ENCODE measurements at regions not wholly inside any gene's neighbourhood (a gene's known extent, or its start where the extent isn't known, plus 50 kb on each side); places are given as distances from the start of the nearest gene placed in this dataset.

DNA sequence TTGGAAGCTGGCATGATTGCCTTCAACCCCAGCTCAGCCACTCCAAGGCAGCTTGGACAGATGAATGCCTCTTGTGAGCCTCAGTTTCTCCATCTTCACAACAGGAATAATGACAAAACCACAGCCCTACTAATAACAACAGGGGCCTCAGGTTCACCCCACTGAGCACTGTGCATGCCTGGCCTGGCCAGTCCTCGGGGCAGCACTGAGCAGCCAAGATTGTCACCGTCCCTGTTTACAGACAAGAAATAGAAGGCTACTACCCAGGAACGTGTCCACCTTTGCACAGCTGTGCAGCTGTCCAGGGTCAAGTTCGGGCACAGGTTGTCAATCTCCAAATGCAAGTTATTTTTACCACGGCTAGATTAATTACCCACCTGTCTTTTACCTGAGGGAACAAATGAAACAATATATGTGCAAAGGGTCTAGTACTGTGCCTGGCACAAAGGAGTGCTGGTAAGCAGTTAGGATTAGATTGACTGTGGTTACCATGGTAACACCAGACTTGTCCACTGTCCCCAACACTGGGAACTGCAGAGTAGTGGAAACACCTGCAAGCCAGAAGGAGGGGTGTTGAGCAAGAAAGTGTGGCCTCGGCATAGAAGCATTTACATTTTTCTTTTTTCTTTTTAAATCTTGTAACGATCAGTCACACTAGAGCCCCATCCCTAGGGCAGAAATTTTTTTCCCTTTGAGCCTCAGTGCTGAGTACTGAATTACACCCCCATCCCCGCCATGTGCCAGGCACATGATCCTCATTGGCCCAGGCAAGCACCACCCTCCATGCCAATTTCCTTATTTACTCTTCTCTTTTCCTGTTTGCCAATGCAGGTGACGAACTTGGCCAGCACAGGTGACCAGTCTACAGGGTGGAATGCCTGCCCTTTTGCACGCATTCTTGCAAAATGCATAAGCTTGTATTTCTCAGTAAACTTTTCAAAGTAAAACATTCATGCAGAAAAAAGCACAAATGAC lies 66.3 kb upstream of the SLC6A6 start:
- DNase-seq (ENCODE audit: low spot score), result no peak

DNA sequence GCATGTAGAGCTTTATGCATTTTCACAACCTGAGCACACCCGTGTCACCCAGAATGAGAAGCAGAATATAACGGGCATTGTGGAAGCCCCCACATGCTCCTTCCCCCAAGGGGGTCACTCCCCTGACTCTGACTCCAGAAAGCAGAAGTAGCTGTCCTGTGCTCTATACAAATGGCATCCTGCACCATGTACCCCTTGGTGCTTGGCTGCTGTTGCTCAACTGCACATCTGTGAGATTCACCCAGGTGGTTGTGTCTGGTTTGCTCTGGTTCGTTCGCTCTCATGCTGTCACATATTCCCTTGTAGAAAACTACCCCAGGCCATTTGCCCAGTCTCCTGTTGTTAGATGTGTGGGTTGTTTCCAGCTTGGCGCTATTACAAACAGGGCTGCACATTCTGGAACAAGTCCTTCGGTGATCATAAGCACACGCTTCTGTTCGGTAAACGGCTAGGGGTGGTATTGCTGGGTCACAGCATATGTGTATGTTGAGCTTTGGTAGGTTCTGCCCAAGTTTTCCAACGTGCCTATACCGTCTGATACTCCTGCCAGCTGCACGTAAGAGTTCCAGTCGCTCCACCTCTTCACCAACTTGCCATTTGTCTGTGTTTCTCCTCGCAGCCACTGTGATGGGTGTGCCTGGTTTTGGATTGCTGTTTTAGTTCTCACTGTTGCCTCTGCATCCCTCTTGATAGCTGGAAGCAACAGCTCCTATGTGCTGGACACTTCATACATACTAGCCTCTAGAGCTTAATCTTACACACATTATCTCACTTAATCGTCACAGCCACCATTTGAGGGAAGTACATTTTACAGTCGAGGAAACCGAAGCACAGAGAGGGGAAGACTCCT lies 65.4 kb upstream of the SLC6A6 start:
- no peak for DNase-seq (ENCODE audit: low spot score)

DNA sequence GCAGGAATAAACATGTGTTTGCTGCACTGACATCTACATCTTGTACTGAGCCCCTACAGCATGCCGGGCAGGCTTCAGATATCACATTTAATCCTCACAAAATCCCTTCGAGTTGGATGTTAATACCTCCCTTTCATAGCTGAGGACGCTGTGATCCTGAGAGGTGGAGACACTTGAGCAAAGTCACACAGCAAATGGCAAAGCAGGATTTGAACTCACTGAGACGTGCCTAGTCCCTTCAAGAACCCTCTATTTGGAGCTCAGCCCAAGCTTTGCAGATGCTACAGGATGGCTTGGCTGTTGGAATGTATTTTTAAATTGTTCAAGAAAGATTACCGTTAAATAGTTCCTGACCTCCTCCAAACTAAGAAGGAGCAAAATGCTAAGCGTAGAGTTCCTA lies 64.6 kb upstream of the SLC6A6 start:
- DNase-seq (ENCODE audit: low spot score), result no peak

DNA sequence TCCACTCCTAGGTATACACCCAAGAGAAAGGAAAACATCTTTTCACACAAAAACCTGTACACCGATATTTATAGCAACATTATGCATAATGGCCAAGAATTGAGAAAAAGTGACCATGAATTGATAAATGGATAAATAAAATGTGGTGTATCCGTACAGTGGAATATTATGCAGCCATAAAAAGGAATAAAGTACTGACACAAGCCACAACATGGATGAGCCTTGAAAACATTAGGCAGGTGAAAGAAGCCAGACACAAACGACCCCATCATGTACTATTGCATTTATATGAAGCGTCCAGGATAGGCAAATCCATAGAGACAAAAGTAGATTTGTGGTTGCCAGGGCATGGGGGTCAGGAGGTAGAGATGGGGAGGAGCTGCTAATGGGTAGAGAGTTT lies 64.2 kb upstream of the SLC6A6 start:
- DNase-seq (ENCODE audit: low spot score), result no peak

DNA sequence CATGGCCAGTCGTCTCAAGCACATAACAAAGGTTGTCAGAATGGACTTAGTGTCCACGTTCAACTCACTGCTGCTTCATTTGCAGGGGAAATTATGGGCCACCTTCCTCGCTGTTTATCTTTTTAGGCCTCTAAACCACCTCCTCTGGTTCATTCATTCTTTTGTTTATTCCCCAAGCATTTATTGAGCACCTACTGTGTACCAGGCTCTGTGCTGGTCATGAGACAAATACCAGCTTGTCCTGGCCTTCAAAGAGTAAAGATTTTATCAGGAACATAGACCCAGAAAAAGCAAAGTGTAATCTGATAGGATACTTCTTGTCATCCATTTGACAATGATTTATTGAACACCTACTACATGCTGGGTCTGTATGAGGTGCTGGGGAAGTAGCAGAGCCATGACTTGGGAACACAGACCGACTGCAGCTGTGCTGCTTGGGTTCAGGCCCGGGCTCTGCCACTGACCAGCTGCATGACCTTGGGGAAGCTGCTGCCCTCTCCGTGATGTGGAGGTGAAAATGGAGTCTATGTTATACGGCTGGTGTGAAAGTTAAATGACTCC lies 63.4 kb upstream of the SLC6A6 start:
- no peak for DNase-seq (ENCODE audit: low spot score)

DNA sequence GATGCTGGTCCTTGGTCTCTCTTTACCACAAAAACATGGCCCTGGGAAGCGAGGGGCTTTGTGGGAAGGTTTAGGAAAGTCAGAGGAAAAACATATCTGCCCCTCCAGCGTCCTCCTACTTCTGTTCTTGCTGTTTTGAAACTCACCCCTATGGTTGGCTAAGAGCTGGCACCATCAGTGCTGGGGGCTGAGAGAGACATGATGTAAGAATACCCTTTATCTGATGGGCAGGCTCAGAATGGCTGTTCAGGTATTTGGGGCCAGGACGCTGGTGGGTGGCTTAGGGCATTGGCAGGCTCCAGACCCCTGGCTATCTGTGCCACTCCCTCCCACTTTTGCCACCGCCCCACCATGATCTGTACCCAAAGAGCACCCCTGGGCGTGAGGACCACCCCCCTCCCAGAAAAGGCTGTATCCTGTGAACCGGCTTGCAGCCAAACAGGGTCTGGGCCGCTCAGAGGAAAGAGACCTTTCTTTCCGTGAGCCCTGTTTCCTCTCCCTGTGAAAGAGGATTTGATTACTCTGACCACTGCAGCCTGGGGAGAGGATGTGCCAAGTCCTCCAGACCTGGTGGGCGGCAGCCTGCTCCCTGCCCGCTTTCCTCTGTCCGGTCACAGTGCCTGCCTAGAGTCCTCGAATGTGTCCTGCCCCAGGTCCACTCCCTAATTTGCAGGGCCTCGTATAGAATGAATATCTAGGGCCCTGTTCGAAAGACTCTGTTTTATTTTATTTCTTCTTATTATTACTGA lies 61.3 kb upstream of the SLC6A6 start:
- DNase-seq (ENCODE audit: low spot score), result no peak

DNA sequence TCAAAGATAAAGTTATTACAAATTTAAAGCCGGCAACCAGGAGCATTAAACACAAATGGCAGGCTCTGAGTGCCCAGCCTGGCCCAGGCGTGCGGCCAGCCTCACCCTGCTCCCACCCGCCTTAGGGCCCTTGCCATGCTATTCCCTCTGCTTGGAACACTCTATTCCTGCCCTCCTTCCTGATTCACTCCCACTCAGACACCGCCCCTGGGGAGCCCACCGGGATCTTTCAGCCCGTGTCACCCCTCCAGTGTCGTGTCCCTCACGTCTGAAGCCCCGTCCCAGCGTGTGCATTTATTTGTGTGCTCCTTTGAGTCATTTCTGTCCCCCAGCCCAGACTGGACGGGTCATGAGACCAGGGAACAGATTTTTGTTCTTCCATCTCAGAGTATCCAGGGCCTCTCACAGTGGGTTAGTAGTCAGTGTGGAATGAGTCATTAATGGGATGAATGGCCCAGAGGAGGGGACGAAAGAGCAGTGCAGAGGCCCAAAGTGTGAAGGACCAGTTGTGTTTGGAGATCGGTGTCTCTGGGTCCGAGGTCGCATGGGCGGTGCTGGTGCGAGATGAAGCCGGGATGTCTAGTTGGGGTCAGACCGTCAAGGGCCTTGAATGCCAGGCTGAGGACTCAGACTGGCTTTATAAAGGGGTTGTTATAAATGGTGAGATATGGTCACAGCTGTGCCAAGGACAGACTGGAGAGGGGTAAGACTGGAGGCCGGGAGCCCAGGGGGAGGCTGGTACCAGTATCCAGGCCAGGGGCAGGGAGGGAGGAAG lies 58.9 kb upstream of the SLC6A6 start:
- DNase-seq (ENCODE audit: low spot score), result no peak

DNA sequence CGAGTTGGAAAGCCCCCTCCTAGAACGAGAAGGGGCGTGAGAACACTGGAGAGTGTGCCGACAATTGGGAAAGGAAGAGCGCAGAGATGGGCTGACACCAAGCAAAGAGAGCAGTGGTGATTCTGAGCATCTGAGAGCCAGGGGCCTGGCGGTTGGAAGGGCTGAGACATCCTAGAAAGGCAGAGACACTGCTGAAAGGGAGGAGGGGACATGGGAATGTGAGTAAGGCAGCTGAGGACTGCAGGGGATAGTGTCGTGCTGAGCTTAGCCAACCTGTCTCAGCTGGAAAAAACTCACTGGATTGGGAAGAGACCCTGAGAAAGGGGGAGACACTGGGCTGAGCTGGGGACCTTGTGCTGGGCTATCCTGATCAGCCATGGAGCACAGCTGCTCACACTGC lies 58.1 kb upstream of the SLC6A6 start:
- DNase-seq (ENCODE audit: low spot score), result no peak

DNA sequence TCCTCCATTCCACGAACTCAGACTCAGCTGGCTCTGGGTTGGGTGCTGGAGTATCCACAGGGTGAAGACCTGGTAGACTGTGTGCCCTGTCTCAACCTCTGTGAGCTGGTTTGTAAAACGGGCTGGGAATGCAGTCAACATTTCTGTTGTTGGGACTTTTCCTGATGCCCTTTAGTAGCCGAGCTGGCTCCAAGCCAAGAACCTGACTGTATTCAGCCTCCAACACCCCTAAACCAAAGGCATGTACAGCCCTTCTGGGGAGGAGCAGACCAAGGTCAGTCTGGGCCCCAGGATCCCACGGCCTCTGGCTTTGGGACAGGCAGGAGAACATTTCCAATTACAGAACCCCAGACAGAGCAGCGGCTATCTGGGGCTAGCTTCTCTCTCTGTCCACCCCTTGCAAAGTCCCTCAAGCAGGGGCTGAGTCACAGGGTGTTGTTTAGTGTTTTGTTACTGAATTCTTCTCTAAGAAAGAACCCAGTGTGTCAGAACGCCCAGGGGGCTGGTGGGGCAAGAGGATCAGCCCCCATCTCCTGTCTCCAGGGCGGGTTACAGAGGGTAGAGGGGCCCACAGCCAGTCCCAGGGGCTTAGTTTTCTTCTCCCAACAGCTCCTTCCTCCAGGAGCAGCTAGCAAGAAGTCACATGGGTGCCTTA lies 56.8 kb upstream of the SLC6A6 start:
- DNase-seq (ENCODE audit: low spot score), result no peak

DNA sequence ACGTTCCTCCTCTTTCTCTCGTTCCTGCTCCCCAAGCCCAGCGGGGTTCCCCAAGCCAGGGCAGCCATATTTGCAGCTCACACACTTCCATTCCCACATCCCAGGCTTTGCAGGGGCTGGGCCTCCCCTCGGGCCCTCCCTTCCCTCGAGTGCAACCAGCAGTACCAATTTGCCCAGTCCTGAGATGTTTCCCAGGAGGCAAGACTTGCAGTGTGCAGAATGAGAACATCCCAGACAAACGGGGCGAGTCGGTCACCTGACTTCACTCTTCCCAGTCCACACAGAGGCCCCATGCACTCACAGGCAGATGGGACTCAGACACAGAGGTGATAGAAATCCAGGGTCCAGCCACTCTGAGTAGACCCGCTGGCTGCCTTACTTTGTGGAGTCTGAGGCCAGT lies 56.2 kb upstream of the SLC6A6 start:
- DNase-seq (ENCODE audit: low spot score), result no peak

DNA sequence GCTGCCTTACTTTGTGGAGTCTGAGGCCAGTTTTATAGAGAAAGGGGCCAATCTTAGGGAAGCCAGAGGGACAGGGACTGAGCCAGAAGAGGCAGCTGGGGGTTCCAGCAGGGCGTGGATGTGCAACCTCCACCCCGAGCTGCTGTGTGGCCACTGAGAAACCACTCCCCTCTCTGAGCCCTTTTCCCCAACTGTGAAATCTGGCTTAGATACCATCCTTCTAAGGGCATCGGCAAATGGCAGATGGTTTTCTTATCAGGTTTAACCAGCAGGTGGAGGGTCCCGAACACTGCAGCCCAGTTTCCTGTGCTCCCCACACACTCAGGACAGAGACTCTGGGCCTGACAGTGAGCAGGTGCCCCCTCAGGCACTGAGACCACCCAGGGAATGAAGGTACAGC lies 55.8 kb upstream of the SLC6A6 start:
- DNase-seq (ENCODE audit: low spot score), result no peak

DNA sequence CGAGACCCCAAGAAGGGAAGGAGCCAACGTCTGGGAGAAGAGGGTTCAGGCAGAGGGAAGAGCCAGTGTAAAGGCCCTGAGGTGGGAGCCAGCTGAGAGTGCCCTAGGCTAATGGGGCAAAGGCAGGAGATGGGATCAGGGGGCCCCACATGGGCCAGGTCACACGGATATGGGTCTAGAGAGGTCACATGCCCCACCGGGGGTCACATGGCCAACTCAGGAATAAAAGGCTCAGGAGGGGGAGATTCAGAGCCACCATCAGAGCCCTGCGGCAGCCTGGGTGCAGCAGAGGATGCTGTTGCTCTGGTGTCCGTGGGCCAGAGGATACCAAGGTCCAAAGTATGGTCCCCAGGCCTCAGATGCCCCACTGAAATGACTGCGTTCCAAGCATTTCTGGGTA lies 55.3 kb upstream of the SLC6A6 start:
- DNase-seq (ENCODE audit: low spot score), result no peak

DNA sequence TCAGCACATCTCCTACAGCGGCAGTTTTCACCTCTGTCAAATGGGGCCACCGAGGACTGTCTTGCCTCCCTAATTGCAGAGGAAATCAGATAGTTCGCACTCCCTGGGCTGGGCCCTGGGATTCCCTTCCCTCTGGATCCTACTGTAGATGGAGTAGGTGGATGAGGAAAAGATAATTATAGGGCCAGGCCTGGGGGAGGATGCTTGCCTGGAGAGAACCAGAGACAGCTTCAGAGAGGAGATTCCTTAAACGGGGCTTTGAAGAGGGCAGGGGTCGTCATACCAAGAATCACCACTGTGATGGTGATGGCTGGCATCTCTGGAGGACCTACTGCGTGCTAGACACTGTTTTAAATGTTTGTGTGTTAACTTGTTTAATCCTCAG lies 50.8 kb upstream of the SLC6A6 start:
- no peak for DNase-seq (ENCODE audit: low spot score)

DNA sequence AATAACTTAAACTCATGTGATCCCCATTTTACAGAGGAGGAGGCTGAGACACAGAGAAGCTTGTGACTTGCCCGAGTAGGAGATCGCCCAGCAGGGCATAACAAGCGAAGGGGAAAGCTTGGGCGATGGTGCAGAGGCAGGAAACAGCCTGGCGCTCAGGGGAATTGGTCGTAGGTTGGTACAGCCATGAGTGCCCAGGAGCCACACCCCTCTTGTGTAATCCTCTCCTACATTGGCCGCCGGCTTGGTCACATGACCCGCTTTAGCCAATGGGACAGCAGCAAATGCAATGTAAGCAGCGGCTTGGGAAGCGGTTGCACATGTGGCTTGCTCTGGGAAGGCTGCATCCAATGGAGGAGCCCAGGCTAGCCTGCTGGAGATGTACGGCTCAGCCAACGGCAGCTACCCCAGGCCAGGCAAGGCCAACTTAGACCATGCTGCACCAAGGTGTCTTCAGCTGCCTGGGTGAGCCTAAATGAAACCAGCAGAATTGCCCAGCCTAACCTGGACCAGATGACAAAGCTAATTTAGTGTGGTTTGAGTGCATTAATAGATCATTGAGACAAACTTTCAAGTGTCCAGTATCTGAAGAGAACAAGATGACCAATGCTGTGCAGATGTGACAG lies 50.3 kb upstream of the SLC6A6 start:
- no peak for DNase-seq (ENCODE audit: low spot score)

All from kidney capillary endothelial cell (primary cell).